ENCODE measurements at regions not wholly inside any gene's neighbourhood (a gene's known extent, or its start where the extent isn't known, plus 50 kb on each side); places are given as distances from the start of the nearest gene placed in this dataset.

GRCh38 chrX:102859550-102859871 lies 77.6 kb upstream of the RAB40AL start (continued):
- no peak for TF ChIP-seq TAF1 (conservative IDR thresholded peaks at IDR 0.05)
- no peak for TF ChIP-seq FOXA2 (IDR thresholded peaks at IDR 0.05)
- no peak for TF ChIP-seq JUND (IDR thresholded peaks at IDR 0.05)
- no peak for TF ChIP-seq FOXA1 (IDR thresholded peaks at IDR 0.05)
- TF ChIP-seq NR2F2 (IDR thresholded peaks at IDR 0.05): no peak
- no peak for TF ChIP-seq YY1 (IDR thresholded peaks at IDR 0.05)

DNA sequence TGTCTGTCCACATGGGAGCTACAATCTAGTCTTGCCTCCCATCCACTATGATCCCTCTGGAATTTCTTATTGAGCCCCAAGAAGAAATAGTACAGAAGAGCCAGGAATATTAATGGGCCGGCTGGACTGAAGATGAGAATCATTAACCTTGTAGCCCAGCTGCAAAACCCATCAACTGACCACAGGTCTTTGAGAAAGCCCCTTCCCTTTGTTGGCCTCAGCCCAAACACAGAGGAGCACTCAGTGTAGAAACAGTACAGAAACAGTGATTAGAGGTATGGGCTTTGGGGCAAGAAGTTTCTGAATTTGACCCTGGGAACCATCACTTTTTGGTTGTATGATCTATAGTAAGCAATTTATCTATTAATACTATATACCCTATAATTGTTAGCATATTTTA lies 76.8 kb upstream of the RAB40AL start:
- TF ChIP-seq EGR1 (IDR thresholded peaks at IDR 0.05; ENCODE audit: low read depth in 2 of 2) (no peak), REST (IDR thresholded peaks at IDR 0.05) (no peak)
- no peak overlapping the region for H3K4me3 ChIP-seq (ENCODE audit: low read depth in 1 of 3, low read length in 3 of 3)
- H3K9ac ChIP-seq (ENCODE audit: low read depth in 1 of 2, low read length in 2 of 2): no peak overlapping the region
- no peaks in the 10 kb centered on the region for H3K27me3 ChIP-seq (ENCODE audit: control insufficient read depth in 4 of 4, insufficient read depth in 4 of 4, low read length in 3 of 4)
- DNase-seq (ENCODE audit: low spot score): no peak
- H3K9me3 ChIP-seq (ENCODE audit: control insufficient read depth in 4 of 4, low read length in 3 of 4): no peaks in the 10 kb centered on the region
- peaks cover 0 to under 1% (median 0%) of the 10 kb centered on the region in 4 donors for H3K36me3 ChIP-seq (ENCODE audit: control insufficient read depth in 4 of 4, insufficient read depth in 3 of 4, low read depth in 1 of 4, low read length in 3 of 4)
- H3K27ac ChIP-seq (ENCODE audit: low read depth in 1 of 2, low read length in 2 of 2): no peak overlapping the region
- H3K4me1 ChIP-seq (ENCODE audit: control insufficient read depth in 4 of 4, insufficient read depth in 4 of 4, low read length in 3 of 4): no peaks in the 10 kb centered on the region
- 97% methylated on average over 1 of the region's 1 CpG for WGBS

GRCh38 chrX:102863735-102864134 lies 73.3 kb upstream of the RAB40AL start:
- Histone ChIP-seq H3K9me3 (ENCODE audit: control insufficient read depth in 4 of 4, low read length in 3 of 4) (no peaks in the 10 kb centered on the region), H3K4me1 (ENCODE audit: control insufficient read depth in 4 of 4, insufficient read depth in 4 of 4, low read length in 3 of 4) (no peaks in the 10 kb centered on the region), H3K9ac (ENCODE audit: low read depth in 1 of 2, low read length in 2 of 2) (no peak overlapping the region), H3K27me3 (ENCODE audit: control insufficient read depth in 4 of 4, insufficient read depth in 4 of 4, low read length in 3 of 4) (no peaks in the 10 kb centered on the region), H3K27ac (ENCODE audit: low read depth in 1 of 2, low read length in 2 of 2) (no peak overlapping the region), H3K36me3 (ENCODE audit: control insufficient read depth in 4 of 4, insufficient read depth in 3 of 4, low read depth in 1 of 4, low read length in 3 of 4) (peaks cover 0 to 2% (median 1%) of the 10 kb centered on the region in 4 donors), H3K4me3 (ENCODE audit: low read depth in 1 of 3, low read length in 3 of 3) (no peak overlapping the region)
- 4% methylated on average over 4 of the region's 4 CpGs for WGBS
- DNase-seq (ENCODE audit: low spot score): peak; percentile 90
- peak; percentile 29 for TF ChIP-seq YY1 (IDR thresholded peaks at IDR 0.05)
- TF ChIP-seq, protein P1, sequence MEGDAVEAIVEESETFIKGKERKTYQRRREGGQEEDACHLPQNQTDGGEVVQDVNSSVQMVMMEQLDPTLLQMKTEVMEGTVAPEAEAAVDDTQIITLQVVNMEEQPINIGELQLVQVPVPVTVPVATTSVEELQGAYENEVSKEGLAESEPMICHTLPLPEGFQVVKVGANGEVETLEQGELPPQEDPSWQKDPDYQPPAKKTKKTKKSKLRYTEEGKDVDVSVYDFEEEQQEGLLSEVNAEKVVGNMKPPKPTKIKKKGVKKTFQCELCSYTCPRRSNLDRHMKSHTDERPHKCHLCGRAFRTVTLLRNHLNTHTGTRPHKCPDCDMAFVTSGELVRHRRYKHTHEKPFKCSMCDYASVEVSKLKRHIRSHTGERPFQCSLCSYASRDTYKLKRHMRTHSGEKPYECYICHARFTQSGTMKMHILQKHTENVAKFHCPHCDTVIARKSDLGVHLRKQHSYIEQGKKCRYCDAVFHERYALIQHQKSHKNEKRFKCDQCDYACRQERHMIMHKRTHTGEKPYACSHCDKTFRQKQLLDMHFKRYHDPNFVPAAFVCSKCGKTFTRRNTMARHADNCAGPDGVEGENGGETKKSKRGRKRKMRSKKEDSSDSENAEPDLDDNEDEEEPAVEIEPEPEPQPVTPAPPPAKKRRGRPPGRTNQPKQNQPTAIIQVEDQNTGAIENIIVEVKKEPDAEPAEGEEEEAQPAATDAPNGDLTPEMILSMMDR (IDR thresholded peaks at IDR 0.05; ENCODE audit: low read depth, low read length, missing input control): peak; percentile 89
- TF ChIP-seq GABPA (IDR thresholded peaks at IDR 0.05 in 1 of 2, conservative IDR thresholded peaks at IDR 0.05 in 1 of 2): no peak
- TF ChIP-seq RAD21 (IDR thresholded peaks at IDR 0.05): peak; percentile 80 to 91
- TF ChIP-seq, protein P2, sequence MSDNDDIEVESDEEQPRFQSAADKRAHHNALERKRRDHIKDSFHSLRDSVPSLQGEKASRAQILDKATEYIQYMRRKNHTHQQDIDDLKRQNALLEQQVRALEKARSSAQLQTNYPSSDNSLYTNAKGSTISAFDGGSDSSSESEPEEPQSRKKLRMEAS (IDR thresholded peaks at IDR 0.05): no peak
- TF ChIP-seq HNF4A (conservative IDR thresholded peaks at IDR 0.05): no peak
- no peak for TF ChIP-seq RXRA (IDR thresholded peaks at IDR 0.05)
